GM10248 (cell line): ENCODE measurements at regions not wholly inside any gene's neighbourhood (a gene's known extent, or its start where the extent isn't known, plus 50 kb on each side); places are given as distances from the start of the nearest gene placed in this dataset.

ENCODE experiments used
- CTCF ChIA-PET: fragments of 300-600 bp; sonication (Branson Sonifier 250); formaldehyde crosslinking; extraction: SDS; loops from one replicate; lab custom pipeline; 2021; ENCODE audit warnings: antibody characterized with exemption; lab: Yijun Ruan, JAX
- POLR2A ChIA-PET: fragments of 350-650 bp; sonication (Branson Sonifier 250); formaldehyde crosslinking; extraction: SDS; loops from one replicate; lab custom pipeline; 2020; ENCODE audit warnings: antibody characterized with exemption; lab: Yijun Ruan, JAX
- DNase-seq: peaks from one replicate; pipeline ENCODE4 v3.0.0; 2012; ENCODE audit errors: extremely low spot score
- TF ChIP-seq, protein P1 (sequence below): IDR thresholded peaks from 2 replicates; pipeline ENCODE4 v1.5.1; 2012; ENCODE audit warnings: mild to moderate bottlenecking, low read depth; ENCODE audit errors: extremely low read depth, missing control alignments, control extremely low read depth

DNA sequence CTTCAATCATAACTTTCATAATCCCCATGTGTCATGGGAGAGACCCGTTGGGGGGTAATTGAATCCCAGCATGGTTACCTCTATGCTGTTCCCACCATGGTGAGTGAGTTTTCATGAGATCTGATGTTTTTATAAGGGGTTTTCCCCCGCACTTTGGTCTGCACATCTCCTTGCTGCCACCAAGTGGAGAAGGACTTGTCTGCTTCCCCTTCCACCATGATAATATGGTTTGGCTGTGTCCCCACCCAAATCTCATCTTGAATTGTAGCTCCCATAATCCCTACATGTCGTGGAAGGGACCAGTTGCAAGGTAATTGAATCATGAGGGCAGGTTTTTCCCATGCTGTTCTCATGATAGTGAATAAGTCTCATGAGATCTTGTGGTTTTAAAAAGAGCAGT, 524.9 kb downstream of the SLITRK5 start:
- CTCF ChIA-PET = no interaction called here
- POLR2A ChIA-PET = no interaction called here
- TF ChIP-seq, protein P1, sequence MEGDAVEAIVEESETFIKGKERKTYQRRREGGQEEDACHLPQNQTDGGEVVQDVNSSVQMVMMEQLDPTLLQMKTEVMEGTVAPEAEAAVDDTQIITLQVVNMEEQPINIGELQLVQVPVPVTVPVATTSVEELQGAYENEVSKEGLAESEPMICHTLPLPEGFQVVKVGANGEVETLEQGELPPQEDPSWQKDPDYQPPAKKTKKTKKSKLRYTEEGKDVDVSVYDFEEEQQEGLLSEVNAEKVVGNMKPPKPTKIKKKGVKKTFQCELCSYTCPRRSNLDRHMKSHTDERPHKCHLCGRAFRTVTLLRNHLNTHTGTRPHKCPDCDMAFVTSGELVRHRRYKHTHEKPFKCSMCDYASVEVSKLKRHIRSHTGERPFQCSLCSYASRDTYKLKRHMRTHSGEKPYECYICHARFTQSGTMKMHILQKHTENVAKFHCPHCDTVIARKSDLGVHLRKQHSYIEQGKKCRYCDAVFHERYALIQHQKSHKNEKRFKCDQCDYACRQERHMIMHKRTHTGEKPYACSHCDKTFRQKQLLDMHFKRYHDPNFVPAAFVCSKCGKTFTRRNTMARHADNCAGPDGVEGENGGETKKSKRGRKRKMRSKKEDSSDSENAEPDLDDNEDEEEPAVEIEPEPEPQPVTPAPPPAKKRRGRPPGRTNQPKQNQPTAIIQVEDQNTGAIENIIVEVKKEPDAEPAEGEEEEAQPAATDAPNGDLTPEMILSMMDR = no peak
- DNase-seq = no peak

DNA sequence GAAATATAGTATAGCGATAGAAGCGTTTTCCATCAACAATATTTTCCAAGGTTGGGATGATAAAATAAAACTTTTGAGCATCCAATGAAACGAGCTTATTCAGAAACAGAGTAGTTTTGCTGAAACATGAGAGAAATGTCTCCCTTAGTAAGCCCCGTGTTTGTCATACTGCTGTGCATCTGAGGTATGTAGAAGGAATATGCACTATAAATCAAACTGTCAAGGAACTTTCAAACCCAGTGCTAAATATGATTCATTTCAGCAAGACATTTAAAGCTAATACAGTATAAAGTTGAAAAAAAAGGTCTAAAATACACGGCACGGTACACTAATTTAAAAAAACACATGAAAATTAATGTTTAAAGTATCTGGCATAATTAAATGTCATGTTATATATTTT, 546.2 kb downstream of the SLITRK5 start:
- TF ChIP-seq, protein P1 = no peak
- POLR2A ChIA-PET = no interaction called here

DNA sequence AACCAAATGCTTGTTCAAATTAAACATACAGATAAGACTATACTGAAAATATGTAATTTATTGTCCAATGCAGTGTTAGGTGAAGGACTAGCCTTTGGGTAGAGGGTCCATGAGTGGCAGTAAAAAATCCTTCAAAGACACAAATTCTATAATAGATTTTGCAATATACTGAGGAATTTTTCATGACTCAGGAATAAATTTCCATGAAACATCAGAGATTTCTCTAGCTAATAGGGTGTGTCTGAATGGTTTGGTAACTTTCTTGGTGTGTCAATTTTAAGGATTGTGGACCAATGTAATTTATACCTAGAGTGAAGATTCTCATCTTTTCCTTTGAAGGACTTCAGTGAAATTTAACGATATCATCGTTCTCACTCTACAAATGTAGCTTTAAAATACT, 546.7 kb downstream of the SLITRK5 start:
- DNase-seq = no peak
- ChIA-PET CTCF (interaction anchor here (0.7 kb wide), 1 partner anchor 15 kb away, joined by 3 read pairs; no protein-coding TSS in a partner anchor), POLR2A (no interaction called here)
- TF ChIP-seq, protein P1 = no peak

More for the DNA sequence above, 546.2 kb downstream of the SLITRK5 start:
- CTCF ChIA-PET = interaction anchor here (0.7 kb wide), 1 partner anchor 15 kb away, joined by 3 read pairs; no protein-coding TSS in a partner anchor
- no peak for DNase-seq

DNA sequence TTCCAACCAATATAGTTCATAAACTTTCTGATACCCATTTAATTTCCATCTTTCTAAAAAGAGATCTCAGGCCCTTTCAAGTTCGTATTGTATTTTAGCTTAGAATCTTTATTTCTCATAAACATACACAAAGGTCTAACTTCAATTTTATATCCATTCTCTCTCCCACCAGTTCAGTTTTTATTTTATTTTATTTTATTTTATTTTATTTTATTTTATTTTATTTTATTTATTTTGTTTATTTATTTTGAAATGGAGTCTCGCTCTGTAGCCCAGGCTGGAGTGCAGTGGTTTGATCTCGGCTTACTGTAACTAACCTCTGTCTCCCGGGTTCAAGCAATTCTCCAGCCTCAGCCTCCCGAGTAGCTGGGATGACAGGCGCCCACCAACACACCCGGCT, 552.8 kb downstream of the SLITRK5 start:
- POLR2A ChIA-PET = no interaction called here

DNA sequence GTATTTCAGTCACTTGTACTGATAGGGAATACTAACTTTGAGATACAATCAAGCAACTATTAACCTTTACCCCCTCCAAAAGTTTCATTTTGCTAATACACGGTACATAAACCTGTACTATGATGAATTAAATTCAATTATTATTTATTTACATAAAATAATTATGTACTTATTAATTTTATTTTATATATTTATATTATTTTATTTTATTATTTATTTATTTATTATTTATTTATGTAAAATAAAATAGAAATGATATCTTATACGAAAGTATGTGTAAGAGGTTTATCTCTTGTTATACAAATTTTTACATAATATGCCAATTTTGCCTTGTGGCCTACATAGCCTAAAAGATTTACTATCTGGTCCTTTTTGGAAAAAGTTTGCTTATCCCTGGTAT, 564.3 kb downstream of the SLITRK5 start:
- TF ChIP-seq, protein P1 = no peak
- no peak for DNase-seq
- CTCF ChIA-PET = no interaction called here
- POLR2A ChIA-PET = no interaction called here

More for the DNA sequence above, 552.8 kb downstream of the SLITRK5 start:
- TF ChIP-seq, protein P1 = no peak
- CTCF ChIA-PET = interaction anchor here (1.3 kb wide), 1 partner anchor 8 kb away, joined by 4 read pairs; no protein-coding TSS in a partner anchor
- DNase-seq = no peak

DNA sequence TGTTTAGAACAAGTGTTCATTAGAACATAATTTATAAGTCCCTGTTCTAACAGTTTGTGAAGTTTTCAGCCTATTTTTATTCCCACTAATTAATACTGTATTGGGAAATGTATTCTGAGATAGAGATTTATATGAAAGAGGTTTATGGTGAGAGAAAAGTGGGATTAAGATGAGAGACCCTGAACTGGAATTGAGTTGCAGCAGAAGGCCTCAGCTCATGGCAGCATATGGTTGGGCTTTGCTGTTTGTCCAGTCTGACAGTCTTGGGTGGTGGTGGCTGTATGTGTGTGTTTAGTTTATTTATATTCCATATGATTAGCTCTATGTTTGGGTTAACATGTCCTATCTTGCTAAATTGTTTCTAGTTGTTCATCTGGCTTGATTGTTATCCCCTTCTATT, 575.1 kb downstream of the SLITRK5 start:
- TF ChIP-seq, protein P1 = no peak
- POLR2A ChIA-PET = no interaction called here
- CTCF ChIA-PET = no interaction called here
- DNase-seq = no peak
